Gastrocnemius medialis (tissue), 4 donors: ENCODE measurements at regions not wholly inside any gene's neighbourhood (a gene's known extent, or its start where the extent isn't known, plus 50 kb on each side); places are given as distances from the start of the nearest gene placed in this dataset.

Experiments used
- ATAC-seq, 2 donors: fragments of 150-250 bp; one replicate each; pipeline ENCODE4 v1.9.1; 2016
- DNase-seq, 2 donors: peaks; one replicate each; pipeline ENCODE4 v3.0.0-alpha.2; 2019
- H3K27ac ChIP-seq, 4 donors: fragments of 200-600 bp; sonication (generic); 1 replicate in 1 of 4; 2 replicates in 3 of 4; pipeline ENCODE4 v1.5.1; 2016 to 2018; ENCODE audit warnings: mild to moderate bottlenecking in 2 of 4, moderate library complexity in 1 of 4
- H3K27me3 ChIP-seq, 3 donors: fragments of 200-600 bp; sonication (generic) in 2 of 3; 1 replicate in 1 of 3; 2 replicates in 2 of 3; pipeline versions ENCODE4 v1.5.1 to v1.6.0; 2016 to 2019; ENCODE audit warnings: mild to moderate bottlenecking in 1 of 3, moderate library complexity in 1 of 3
- H3K36me3 ChIP-seq, 2 donors: fragments of 200-600 bp; sonication (generic) in 1 of 2; one replicate each; pipeline ENCODE4 v1.5.1; 2017 to 2018
- H3K4me1 ChIP-seq, 2 donors: fragments of 200-600 bp; sonication (generic) in 1 of 2; one replicate each; pipeline ENCODE4 v1.5.1; 2016 to 2017; ENCODE audit warnings: mild to moderate bottlenecking in 2 of 2
- H3K4me3 ChIP-seq, 4 donors: fragments of 200-600 bp; sonication (generic) in 3 of 4; 1 replicate in 1 of 4; 2 replicates in 3 of 4; pipeline ENCODE4 v1.5.1; 2016 to 2019; ENCODE audit warnings: mild to moderate bottlenecking in 2 of 4
- H3K9me3 ChIP-seq, 3 donors: fragments of 200-600 bp; sonication (generic) in 2 of 3; 1 replicate in 1 of 3; 2 replicates in 2 of 3; pipeline ENCODE4 v1.5.1; 2016 to 2019
- CTCF ChIP-seq, 5 experiments: fragments of 450-650 bp in 3 of 5; fragments of 200-600 bp in 2 of 5; sonication (generic) in 2 of 5; IDR thresholded peaks in 4 of 5; conservative IDR thresholded peaks in 1 of 5; 1 replicate in 4 of 5; 2 replicates in 1 of 5; pipeline ENCODE4 v1.5.1; 2016 to 2019; ENCODE audit warnings: antibody characterized with exemption in 5 of 5, mild to moderate bottlenecking in 3 of 5, moderate library complexity in 3 of 5
- POLR2A ChIP-seq, 2 donors: fragments of 450-650 bp; IDR thresholded peaks; one replicate each; pipeline ENCODE4 v1.6.1; 2017; ENCODE audit warnings: antibody characterized with exemption in 2 of 2, mild to moderate bottlenecking in 2 of 2, moderate library complexity in 2 of 2
- in situ Hi-C, 4 donors: fragments of 200-750 bp; cut with MboI; loops; one replicate each; pipeline versions ENCODE4 v1.15.0 to v1.8.0; 2017; ENCODE audit warnings: low sequenced_read_pairs in 4 of 4
- intact Hi-C: fragments of 100-400 bp; cut with DNase I; formaldehyde crosslinking; loops from one replicate; pipeline ENCODE4 v1.15.1; 2023; ENCODE audit warnings: low total_unique reads

DNA sequence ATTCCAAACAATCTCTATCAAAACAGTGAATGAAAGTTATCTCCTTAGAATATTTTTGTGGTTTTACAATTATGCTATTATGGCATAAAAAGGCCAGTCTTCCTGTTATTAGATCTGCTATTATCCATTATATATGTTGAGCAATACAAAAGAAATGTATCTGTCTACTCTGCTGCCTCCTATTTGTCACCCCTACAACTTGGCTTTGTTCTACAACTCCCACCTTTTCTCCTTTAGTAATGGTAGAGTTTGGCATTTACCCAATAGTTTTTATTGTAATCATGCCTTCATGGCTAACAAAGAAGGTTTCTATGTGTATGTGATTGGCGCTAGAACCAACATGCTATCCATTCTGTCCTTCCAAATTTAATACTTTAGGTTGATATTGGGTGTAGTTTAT is 189.2 kb upstream of the PRDM9 start:
- intact Hi-C loops = no loop called here
- DNase-seq = no peak

DNA sequence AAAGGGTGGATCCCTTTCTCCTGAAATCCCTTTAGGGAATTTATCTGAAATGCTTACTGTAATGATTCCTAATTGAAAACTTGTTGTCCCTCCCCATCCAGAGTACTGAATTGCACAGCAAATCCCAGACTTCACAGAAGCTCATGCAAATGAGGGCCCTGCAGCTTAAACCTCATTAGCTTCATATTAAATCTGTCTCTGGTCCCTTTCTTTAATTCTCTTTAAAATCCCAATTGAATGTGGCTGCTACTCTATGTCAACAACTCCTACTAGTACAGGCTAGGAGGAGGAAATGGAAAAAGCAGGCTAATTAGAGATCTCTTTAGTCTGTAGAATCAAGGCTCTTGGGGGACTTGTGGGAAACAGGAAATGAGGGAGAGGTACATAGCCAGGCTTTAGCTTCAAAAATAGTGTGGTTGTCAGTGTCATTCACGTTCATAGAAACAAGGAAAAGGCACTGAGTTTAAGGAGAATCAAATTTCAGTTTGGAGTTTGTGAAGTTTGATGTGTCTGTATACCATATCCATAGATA is 191.3 kb upstream of the PRDM9 start:
- Histone ChIP-seq H3K4me1 (no peaks in the 10 kb centered on the region), H3K9me3 (no peaks in the 10 kb centered on the region), H3K27me3 (no peaks in the 10 kb centered on the region), H3K36me3 (no peaks in the 10 kb centered on the region), H3K4me3 (no peak overlapping the region), H3K27ac (no peak overlapping the region)
- intact Hi-C loops = no loop called here
- in situ Hi-C loops = no loop called here
- DNase-seq (no peak), ATAC-seq (no peak)
- TF ChIP-seq POLR2A (IDR thresholded peaks at IDR 0.05) = no peak
- TF ChIP-seq CTCF (IDR thresholded peaks at IDR 0.05 in 4 of 5, conservative IDR thresholded peaks at IDR 0.05 in 1 of 5) = no peak

More for the DNA sequence above, 189.2 kb upstream of the PRDM9 start:
- Histone ChIP-seq H3K27ac (no peak overlapping the region), H3K4me1 (no peaks in the 10 kb centered on the region), H3K27me3 (no peaks in the 10 kb centered on the region), H3K4me3 (no peak overlapping the region), H3K9me3 (no peaks in the 10 kb centered on the region), H3K36me3 (no peaks in the 10 kb centered on the region)
- no peak for ATAC-seq
- in situ Hi-C loops = no loop called here
- no peak for TF ChIP-seq POLR2A (IDR thresholded peaks at IDR 0.05)
- no peak for TF ChIP-seq CTCF (IDR thresholded peaks at IDR 0.05 in 4 of 5, conservative IDR thresholded peaks at IDR 0.05 in 1 of 5)

DNA sequence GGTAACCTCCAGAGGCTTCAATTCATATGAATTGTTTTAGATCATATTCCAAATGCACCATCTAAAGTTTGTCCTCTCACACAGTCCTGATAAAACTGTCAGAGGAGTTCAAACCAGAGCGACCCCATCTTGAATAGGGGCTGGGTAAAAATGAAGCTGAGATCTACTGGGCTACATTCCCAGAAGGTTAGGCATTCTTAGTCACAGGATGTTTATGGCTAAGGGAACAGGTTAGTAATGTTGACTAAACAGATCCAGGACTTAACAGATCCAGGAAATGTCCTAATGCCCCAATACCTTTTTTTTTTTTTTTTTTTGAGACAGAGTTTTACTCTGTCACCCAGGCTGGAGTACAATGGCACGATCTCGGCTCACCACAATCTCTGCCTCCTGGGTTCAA is 192.6 kb upstream of the PRDM9 start:
- Histone ChIP-seq H3K4me3 (no peak overlapping the region), H3K27ac (no peak overlapping the region), H3K9me3 (no peaks in the 10 kb centered on the region), H3K36me3 (no peaks in the 10 kb centered on the region), H3K4me1 (no peaks in the 10 kb centered on the region), H3K27me3 (no peaks in the 10 kb centered on the region)
- ATAC-seq = no peak
- intact Hi-C loops = no loop called here
- in situ Hi-C loops = no loop called here
- DNase-seq = no peak
- TF ChIP-seq CTCF (IDR thresholded peaks at IDR 0.05 in 4 of 5, conservative IDR thresholded peaks at IDR 0.05 in 1 of 5) (no peak), POLR2A (IDR thresholded peaks at IDR 0.05) (no peak)

- Histone ChIP-seq H3K27ac (no peak overlapping the region), H3K4me3 (no peak overlapping the region), H3K36me3 (no peaks in the 10 kb centered on the region), H3K9me3 (no peaks in the 10 kb centered on the region), H3K4me1 (no peaks in the 10 kb centered on the region), H3K27me3 (no peaks in the 10 kb centered on the region)
- DNase-seq (no peak), ATAC-seq (no peak)
- in situ Hi-C loops (no loop called here), intact Hi-C loops (no loop called here)
- TF ChIP-seq CTCF (IDR thresholded peaks at IDR 0.05 in 4 of 5, conservative IDR thresholded peaks at IDR 0.05 in 1 of 5) (no peak), POLR2A (IDR thresholded peaks at IDR 0.05) (no peak)
Observed at GRCh38 chr5:23305055-23305454, 202.4 kb upstream of the PRDM9 start.

DNA sequence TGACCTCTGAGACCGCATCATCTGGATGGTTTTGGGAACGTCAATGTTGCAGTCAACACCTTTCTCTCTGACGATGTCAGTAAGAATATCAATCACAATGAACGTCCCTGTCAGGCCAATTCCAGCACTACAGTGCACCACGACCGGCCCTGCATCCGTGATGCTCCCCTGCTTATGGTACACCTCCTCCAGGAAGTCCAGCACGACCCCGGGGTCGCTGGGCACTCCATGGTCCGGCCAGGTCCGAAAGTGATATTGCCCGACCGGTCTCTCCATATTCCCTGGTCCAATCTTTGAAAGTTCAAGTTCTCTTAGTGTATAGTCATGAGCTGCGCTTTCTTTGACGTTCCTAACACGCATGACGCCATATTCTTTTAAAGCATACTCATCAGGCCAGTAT is 203.6 kb upstream of the PRDM9 start:
- Histone ChIP-seq H3K27me3 (no peaks in the 10 kb centered on the region), H3K4me1 (no peaks in the 10 kb centered on the region), H3K27ac (no peak overlapping the region), H3K4me3 (no peak overlapping the region), H3K9me3 (no peaks in the 10 kb centered on the region), H3K36me3 (no peaks in the 10 kb centered on the region)
- ATAC-seq = no peak
- intact Hi-C loops (no loop called here), in situ Hi-C loops (no loop called here)
- DNase-seq = no peak
- no peak for TF ChIP-seq CTCF (IDR thresholded peaks at IDR 0.05 in 4 of 5, conservative IDR thresholded peaks at IDR 0.05 in 1 of 5)
- TF ChIP-seq POLR2A (IDR thresholded peaks at IDR 0.05) = no peak
